Neural progenitor cell (in vitro differentiated cells): ENCODE measurements at regions not wholly inside any gene's neighbourhood (a gene's known extent, or its start where the extent isn't known, plus 50 kb on each side); places are given as distances from the start of the nearest gene placed in this dataset.
A peak's percentile ranks its signal among the peaks of the same experiment; 100 is the strongest.

Source experiments
- DNase-seq: peaks from one replicate; pipeline ENCODE4 v3.0.0-alpha.2; 2016; ENCODE audit warnings: low spot score
- H2AFZ ChIP-seq: fragments of 200-600 bp; sonication (generic); replicated peaks from 2 replicates; pipeline ENCODE4 v1.6.1; 2016; ENCODE audit warnings: antibody characterized with exemption
- H3F3A ChIP-seq: fragments of 200-600 bp; sonication (generic); 2 replicates; pipeline ENCODE4 v1.6.1; 2016; ENCODE audit warnings: antibody characterized with exemption, low read depth
- H3K27ac ChIP-seq: fragments of 200-600 bp; sonication (generic); 2 replicates; pipeline ENCODE4 v1.5.1; 2016; ENCODE audit warnings: mild to moderate bottlenecking
- H3K27me3 ChIP-seq: fragments of 200-600 bp; sonication (generic); 2 replicates; pipeline ENCODE4 v1.6.1; 2016; ENCODE audit warnings: mild to moderate bottlenecking, moderate library complexity
- H3K36me3 ChIP-seq: fragments of 200-600 bp; sonication (generic); 2 replicates; pipeline ENCODE4 v1.5.1; 2016
- H3K4me1 ChIP-seq: fragments of 200-600 bp; sonication (generic); 2 replicates; pipeline ENCODE4 v1.6.1; 2016; ENCODE audit warnings: mixed run types
- H3K4me2 ChIP-seq: fragments of 200-600 bp; sonication (generic); 2 replicates; pipeline ENCODE4 v1.6.1; 2016
- H3K4me3 ChIP-seq: fragments of 200-600 bp; sonication (generic); 2 replicates; pipeline ENCODE4 v1.5.1; 2016
- H3K79me2 ChIP-seq: fragments of 200-600 bp; sonication (generic); 2 replicates; pipeline ENCODE4 v1.6.1; 2016; ENCODE audit warnings: low read depth
- H3K9ac ChIP-seq: fragments of 200-600 bp; sonication (generic); 2 replicates; pipeline ENCODE4 v1.6.1; 2016
- H3K9me3 ChIP-seq: fragments of 200-600 bp; sonication (generic); 2 replicates; pipeline ENCODE4 v1.5.1; 2016; ENCODE audit warnings: low read depth
- H4K20me1 ChIP-seq: fragments of 200-600 bp; sonication (generic); 2 replicates; pipeline ENCODE4 v1.6.1; 2016; ENCODE audit warnings: low read depth
- H3K27ac Mint-ChIP-seq: 3 replicates; pipeline ENCODE4 v1.8.0; 2021; ENCODE audit warnings: mixed read lengths
- H3K27me3 Mint-ChIP-seq: 2 replicates; pipeline ENCODE4 v1.8.0; 2022; ENCODE audit warnings: low read depth, mild to moderate bottlenecking, inconsistent platforms, moderate library complexity, mixed read lengths; ENCODE audit not compliant: insufficient read depth
- H3K36me3 Mint-ChIP-seq: 3 replicates; pipeline ENCODE4 v1.8.0; 2021; ENCODE audit warnings: mixed read lengths
- H3K4me1 Mint-ChIP-seq: 3 replicates; pipeline ENCODE4 v1.8.0; 2021; ENCODE audit warnings: mixed read lengths
- H3K4me3 Mint-ChIP-seq: 3 replicates; pipeline ENCODE4 v1.8.0; 2021; ENCODE audit warnings: mild to moderate bottlenecking, moderate library complexity, mixed read lengths
- H3K9me3 Mint-ChIP-seq: 3 replicates; pipeline ENCODE4 v1.8.0; 2020; ENCODE audit warnings: mixed read lengths
- EZH2 ChIP-seq: fragments of 200-600 bp; sonication (generic); IDR thresholded peaks from 2 replicates; pipeline ENCODE4 v1.6.1; 2017; ENCODE audit warnings: antibody characterized with exemption, mild to moderate bottlenecking, moderate library complexity
- EZH2phosphoT487 ChIP-seq: fragments of 200-600 bp; sonication (generic); IDR thresholded peaks from 2 replicates; pipeline ENCODE4 v1.6.1; 2017; ENCODE audit warnings: antibody characterized with exemption
- TF ChIP-seq, protein P1 (sequence below): fragments of 200-600 bp; sonication (generic); IDR thresholded peaks from 2 replicates; pipeline ENCODE4 v1.5.1; 2017; ENCODE audit warnings: antibody characterized with exemption, mild to moderate bottlenecking

- Mint-ChIP-seq H3K36me3 (no peaks in the 10 kb centered on the region), H3K27ac (peak overlapping the region; percentile 94), H3K4me1 (peaks cover 8% of the 10 kb centered on the region), H3K9me3 (no peaks in the 10 kb centered on the region), H3K27me3 (peaks cover 4% of the 10 kb centered on the region), H3K4me3 (peak overlapping the region; percentile 68)
- no peak overlapping the region for H2AFZ ChIP-seq
- H3K27me3 ChIP-seq: no peaks in the 10 kb centered on the region
- no peak overlapping the region for H3K4me3 ChIP-seq
- no peak for DNase-seq
- H3K9ac ChIP-seq: no peak overlapping the region
- TF ChIP-seq EZH2phosphoT487: no peak
- TF ChIP-seq, protein P1, sequence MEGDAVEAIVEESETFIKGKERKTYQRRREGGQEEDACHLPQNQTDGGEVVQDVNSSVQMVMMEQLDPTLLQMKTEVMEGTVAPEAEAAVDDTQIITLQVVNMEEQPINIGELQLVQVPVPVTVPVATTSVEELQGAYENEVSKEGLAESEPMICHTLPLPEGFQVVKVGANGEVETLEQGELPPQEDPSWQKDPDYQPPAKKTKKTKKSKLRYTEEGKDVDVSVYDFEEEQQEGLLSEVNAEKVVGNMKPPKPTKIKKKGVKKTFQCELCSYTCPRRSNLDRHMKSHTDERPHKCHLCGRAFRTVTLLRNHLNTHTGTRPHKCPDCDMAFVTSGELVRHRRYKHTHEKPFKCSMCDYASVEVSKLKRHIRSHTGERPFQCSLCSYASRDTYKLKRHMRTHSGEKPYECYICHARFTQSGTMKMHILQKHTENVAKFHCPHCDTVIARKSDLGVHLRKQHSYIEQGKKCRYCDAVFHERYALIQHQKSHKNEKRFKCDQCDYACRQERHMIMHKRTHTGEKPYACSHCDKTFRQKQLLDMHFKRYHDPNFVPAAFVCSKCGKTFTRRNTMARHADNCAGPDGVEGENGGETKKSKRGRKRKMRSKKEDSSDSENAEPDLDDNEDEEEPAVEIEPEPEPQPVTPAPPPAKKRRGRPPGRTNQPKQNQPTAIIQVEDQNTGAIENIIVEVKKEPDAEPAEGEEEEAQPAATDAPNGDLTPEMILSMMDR: no peak
- no peak for TF ChIP-seq EZH2
- no peaks in the 10 kb centered on the region for H3F3A ChIP-seq
- H3K4me2 ChIP-seq: no peak overlapping the region
- no peaks in the 10 kb centered on the region for H3K4me1 ChIP-seq
- H4K20me1 ChIP-seq: no peaks in the 10 kb centered on the region
- H3K36me3 ChIP-seq: no peaks in the 10 kb centered on the region
- no peaks in the 10 kb centered on the region for H3K79me2 ChIP-seq
- H3K27ac ChIP-seq: no peak overlapping the region
- H3K9me3 ChIP-seq: no peaks in the 10 kb centered on the region
Measured at GRCh38 chr17:17406225-17406624, 70.6 kb upstream of the MED9 start.

DNA sequence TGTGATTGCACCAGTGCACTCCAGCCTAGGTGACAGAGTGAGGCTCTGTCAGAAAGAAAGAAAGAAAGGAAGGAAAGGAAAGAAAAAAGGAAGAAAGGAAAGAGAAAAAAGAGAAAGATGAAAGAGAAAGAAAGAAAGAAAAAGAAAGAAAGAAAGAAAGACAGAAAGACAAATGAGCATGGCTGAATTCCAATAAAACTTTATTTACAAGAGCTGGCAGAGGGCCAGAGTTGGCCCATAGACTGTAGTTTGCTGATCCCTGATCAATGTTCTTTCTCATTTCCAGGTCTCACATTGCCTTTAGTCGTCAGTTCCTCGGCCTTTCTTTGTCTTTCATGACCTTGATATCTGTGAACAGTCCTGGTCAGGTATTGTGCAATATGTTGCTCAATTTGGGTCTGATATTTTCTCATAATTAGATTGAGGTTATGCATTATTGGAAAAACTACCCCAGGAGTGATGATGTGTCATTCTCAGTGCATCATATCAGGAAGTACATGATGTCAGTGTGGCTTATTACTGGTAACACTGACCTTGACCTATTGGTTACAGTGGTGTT, 68.5 kb upstream of the MED9 start:
- H3K27me3 ChIP-seq: no peaks in the 10 kb centered on the region
- TF ChIP-seq, protein P1: no peak
- TF ChIP-seq EZH2: no peak
- no peak for TF ChIP-seq EZH2phosphoT487
- no peaks in the 10 kb centered on the region for H3K4me1 ChIP-seq
- DNase-seq: no peak
- no peak overlapping the region for H3K4me3 ChIP-seq
- H3K79me2 ChIP-seq: no peaks in the 10 kb centered on the region
- no peak overlapping the region for H3K4me2 ChIP-seq
- Mint-ChIP-seq H3K27ac (no peak overlapping the region), H3K27me3 (peaks cover 12% of the 10 kb centered on the region), H3K4me1 (peaks cover 4% of the 10 kb centered on the region), H3K9me3 (no peaks in the 10 kb centered on the region), H3K4me3 (no peak overlapping the region), H3K36me3 (no peaks in the 10 kb centered on the region)
- no peaks in the 10 kb centered on the region for H3K36me3 ChIP-seq
- no peak overlapping the region for H3K27ac ChIP-seq
- H2AFZ ChIP-seq: no peak overlapping the region
- H4K20me1 ChIP-seq: no peaks in the 10 kb centered on the region
- no peaks in the 10 kb centered on the region for H3F3A ChIP-seq
- H3K9ac ChIP-seq: no peak overlapping the region
- H3K9me3 ChIP-seq: no peaks in the 10 kb centered on the region

- TF ChIP-seq, protein P1: no peak
- TF ChIP-seq EZH2phosphoT487: no peak
- no peak for TF ChIP-seq EZH2
- no peaks in the 10 kb centered on the region for H4K20me1 ChIP-seq
- H3K36me3 ChIP-seq: no peaks in the 10 kb centered on the region
Measured at GRCh38 chr17:17410357-17410756, 66.4 kb upstream of the MED9 start.

More at GRCh38 chr17:17410357-17410756, 66.4 kb upstream of the MED9 start:
- Mint-ChIP-seq H3K9me3 (no peaks in the 10 kb centered on the region), H3K36me3 (no peaks in the 10 kb centered on the region), H3K27me3 (peaks cover 15% of the 10 kb centered on the region), H3K4me1 (peaks cover 7% of the 10 kb centered on the region), H3K4me3 (no peak overlapping the region), H3K27ac (no peak overlapping the region)
- Histone ChIP-seq H3F3A (no peaks in the 10 kb centered on the region), H3K9me3 (no peaks in the 10 kb centered on the region), H3K27me3 (no peaks in the 10 kb centered on the region), H3K4me2 (no peak overlapping the region), H3K79me2 (no peaks in the 10 kb centered on the region), H3K27ac (no peak overlapping the region), H2AFZ (no peak overlapping the region), H3K4me3 (no peak overlapping the region), H3K9ac (no peak overlapping the region), H3K4me1 (no peaks in the 10 kb centered on the region)
- DNase-seq: no peak
